Non-pigmented ciliary epithelial cell (primary cell): ENCODE measurements at regions not wholly inside any gene's neighbourhood (a gene's known extent, or its start where the extent isn't known, plus 50 kb on each side); places are given as distances from the start of the nearest gene placed in this dataset.
"Not testable (repeated sequence)": the region's sequence is repeated elsewhere in the genome, so short reads cannot be mapped to it uniquely, and the experiment has no call there.

ENCODE experiments used
- DNase-seq: peaks from one replicate; pipeline ENCODE4 v3.0.0-alpha.2; 2010; ENCODE audit warnings: low read depth

DNA sequence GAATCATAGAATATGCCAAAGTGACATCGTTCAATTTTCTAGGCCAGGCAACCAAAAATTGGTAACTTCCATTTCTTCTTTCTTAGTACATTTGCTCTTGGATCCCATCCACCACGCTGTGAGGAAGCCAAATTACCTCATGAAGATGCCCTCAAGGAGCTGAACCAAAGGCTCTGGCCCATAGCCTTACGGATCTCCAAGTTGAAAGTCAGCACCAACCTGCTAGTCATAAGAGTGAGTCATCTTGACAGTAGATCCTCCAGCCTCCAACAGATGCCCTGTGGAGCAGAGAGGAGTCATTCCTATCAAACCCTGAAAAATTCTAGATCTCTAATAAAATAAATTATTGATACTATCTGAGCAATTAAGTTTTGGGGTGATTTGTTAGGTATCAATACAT is 322.5 kb upstream of the COL8A1 start:
- no peak for DNase-seq

DNA sequence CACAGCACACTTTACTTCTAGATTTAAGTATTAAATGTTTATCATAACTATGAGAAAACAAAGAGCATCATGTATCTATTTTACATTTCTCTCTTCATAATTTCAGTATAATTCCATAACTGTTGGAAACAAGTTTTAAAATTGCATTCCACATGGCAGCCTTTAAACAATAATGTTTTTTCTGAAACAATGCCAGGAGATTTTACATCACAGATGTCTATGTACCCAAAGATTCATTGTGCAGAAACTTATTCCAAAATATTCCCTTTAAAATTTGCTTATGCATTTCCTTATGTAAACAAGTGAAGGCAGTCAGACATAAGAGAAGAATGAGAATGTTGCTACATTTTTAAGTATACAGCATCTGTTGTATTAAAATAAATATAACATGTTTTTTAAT is 324.9 kb upstream of the COL8A1 start:
- no peak for DNase-seq

DNA sequence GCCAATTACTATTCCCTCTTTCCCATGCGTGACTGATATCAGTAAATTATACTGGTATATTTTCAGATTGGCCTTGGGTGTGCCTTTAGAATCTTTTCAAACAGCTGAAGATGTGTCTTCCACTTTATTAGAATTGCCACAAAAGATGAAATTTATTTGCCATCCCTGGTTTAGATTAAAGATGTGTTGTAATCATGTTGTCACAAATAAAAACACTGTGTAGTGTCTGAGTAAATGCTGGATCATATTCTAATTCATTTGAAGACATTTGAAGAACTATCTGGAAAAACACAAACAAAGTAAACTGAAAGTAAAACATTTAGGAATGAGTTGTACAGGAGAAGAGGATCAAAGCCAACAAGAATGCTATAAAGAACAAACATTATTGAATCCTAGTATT is 339.7 kb upstream of the COL8A1 start:
- no peak for DNase-seq

DNA sequence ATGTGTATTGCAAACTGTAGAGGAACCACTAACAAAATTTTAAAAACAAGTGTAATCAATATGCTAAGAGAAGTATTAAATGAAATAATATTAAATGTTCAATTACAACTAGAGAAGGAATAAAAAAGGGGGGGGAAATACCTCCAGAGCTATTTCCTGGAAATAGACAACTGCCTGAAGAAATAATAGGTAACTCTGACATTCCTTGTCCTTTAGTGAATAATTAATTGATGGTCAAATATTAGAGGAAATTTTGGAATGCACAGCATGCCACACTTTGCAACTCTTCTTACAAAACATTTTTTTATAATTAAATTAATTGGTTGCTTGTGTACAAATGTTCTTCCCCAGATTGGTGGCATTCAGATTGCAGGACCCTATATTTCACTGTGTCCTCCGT is 342.6 kb upstream of the COL8A1 start:
- DNase-seq, result no peak

DNA sequence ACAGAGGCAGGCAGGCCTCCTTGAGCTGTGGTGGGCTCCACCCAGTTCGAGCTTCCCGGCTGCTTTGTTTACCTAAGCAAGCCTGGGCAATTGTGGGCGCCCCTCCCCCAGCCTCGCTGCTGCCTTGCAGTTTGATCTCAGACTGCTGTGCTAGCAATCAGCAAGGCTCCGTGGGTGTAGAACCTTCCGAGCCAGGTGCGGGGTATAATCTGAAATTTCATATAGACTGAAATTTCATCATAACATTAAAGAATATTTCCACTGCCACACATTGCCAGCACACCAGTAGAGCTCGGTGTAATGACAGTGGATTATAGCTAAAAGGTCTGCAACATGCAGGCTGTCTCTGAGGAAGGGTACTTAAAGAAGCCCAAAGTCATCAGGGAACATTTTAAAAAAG is 344.3 kb upstream of the COL8A1 start:
- DNase-seq, result not testable (repeated sequence)

DNA sequence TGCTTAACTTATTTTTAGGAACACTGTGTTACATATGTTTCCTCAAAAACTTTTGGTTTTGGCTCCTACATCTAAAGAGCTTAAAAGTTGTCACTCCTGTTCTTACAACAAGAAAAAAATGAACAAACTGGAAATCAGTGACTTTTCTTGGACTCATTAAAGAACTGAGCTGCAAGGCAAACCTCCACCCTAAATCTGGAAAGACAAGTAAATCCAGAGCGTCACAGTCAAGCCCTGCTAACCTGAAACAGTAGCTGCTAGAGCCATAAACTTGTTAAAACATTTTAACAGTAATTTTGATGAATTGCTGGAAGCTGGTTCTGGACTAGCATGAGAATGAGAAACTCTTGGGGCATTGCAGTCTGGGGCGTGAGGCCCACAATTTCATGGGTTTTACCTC is 350.5 kb upstream of the COL8A1 start:
- DNase-seq, result no peak

DNA sequence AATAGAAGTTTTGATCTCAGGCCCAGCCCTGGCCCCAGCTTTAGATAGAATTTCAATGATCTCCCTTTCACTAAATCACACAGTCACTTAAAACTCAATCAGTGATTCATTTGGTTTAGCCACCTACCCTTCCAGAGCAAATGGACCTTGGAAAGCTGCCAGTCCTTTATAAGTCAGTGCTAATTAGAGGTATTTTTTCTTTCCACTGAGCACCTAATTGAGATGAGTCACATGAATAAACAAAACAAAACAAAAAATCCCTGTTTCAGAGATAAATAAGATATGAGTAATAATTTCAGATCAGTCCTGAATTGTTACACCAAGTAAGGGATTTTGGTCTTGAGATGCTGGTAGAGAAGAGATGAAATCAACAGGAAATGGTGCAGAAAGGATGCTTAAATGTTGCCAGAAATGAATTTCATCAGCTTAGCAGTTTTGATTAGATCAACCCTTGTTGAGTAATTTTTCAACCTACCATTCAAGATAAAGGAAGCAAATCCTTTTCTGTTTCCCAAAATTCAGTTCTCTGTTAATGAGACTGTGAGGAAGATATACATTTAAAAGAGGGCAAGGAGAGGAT is 352.0 kb upstream of the COL8A1 start:
- no peak for DNase-seq

DNA sequence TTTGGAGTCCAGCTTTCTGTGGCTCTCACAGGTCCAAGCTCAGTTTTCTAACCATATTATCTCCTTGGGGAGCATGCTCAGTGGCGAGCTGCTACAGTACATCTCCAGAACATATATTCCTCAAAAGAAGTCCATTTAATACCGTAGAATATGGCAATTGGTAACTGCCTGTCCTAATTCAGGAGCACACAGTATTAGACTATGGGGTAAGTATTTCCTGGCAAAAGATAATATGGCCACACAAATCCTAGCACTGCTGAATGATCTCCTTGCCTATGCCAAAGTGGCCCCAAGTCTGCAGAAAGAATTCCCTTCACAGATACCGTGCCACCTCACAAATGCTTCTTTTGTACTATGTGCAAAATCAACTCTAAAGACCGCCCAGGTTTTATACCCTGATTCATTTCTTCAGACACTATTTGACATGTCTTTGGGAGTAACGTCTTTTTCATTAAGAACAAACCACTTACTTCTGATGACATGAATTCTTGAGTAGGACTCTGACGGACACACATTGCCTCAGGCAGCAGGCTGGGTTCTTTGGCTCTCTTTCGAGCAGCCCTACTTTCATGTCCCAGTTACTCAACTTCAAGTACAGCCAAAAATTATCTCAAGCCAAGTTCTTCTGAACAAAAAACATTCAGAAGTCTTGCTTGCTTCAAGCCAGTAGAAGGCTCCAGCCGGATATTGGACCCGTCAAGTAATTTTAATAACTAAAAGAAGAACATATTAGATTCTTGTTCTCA is 368.3 kb upstream of the DCBLD2 start:
- no peak for DNase-seq

DNA sequence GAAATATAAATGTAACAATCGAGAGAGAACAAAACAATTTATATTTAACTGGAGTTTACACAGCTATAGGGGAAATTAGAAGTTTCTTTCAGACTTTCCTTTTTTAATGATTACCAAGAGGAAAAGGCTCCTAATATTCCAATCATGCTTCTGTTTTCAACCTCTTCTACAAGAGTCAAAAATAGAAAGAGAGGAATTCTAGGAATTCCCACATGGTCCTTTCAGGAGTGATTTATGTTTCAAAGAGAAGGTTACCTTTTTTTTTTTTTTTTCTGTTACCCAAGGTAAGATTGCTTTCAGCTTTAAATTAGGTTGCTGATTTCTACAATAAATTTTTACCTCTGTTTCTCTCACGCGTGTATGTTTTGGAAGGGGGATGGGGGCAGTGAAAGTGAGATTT is 355.3 kb upstream of the DCBLD2 start:
- no peak for DNase-seq

DNA sequence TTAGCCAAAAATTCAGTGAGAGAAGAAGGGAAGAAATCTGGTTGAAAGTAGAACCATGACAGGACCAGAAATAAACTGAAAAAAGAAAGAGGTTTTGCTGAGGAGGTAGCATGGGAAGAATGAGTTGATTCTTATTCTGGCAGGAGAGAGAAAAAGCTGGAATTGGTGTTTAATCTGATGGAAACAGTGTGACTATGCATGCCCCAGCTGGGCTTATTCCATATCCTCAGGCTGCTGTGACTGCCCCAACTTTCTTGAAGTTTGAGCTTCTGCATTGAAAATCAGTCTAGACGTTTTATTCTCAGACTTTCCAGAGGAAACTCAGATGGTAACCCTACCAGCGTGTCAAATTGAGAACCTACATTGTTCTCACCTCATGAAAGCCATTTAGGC is 352.5 kb upstream of the DCBLD2 start:
- no peak for DNase-seq

DNA sequence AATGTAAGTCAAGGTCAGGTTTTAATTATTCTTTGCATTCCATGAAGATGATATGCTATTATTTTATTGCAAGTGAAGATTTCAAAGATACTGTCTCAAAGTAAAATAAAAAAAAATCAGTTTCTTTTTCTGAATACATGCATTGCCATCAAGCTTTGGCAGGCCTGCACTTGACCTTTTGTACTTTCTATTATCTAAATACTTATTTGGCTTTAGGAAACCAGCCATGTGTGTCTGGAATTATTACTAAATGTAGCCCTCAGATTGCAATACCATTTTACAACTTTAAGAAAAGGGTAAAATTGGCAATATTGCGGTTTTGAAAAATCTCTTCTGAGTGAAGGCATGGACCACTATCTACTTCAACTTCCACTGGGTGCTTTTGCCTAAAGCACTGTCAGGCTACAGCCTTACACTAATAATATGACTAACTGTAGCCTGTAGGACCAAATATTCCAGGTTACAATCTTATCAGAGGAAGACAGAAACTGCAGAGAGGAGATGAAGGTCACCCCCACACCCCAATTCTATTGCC is 349.4 kb upstream of the DCBLD2 start:
- no peak for DNase-seq

DNA sequence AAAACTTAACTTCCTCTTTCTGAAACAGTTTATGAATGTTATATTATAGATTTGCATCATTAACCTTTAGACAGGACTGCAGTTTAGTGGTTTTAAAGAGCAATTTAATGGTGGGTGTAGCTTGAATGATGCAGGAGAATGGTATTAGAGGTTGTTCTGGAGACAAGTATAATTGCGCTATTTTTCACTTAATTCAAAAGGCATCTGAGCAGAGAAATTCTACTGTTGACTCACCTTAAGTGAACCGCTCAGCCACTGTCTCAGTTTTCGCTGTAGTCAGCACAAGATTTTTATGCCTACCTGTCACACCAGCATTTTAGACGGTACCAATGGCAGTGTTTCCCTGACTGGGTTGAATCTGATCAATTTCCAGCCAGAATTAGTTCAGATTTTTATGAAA is 348.8 kb upstream of the DCBLD2 start:
- no peak for DNase-seq

DNA sequence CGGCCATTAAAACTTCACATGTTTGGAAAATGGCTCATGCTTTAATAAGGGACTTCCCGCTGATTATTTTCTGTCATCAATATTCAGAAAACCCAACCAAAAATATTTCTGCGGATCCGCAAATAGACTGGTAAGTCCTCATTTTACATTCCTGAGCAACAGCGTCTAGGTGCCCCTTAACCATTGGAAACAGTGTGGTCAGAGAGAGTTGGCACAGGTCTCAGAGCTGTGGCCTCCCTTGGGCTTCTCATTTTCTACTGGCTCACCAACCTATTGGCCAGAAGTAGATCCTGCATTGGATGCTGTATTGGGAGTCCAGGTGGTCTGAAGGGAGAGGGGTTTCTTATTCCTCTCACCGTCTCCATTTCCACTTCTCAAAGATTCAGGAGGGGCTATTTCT is 348.1 kb upstream of the DCBLD2 start:
- DNase-seq, result no peak

DNA sequence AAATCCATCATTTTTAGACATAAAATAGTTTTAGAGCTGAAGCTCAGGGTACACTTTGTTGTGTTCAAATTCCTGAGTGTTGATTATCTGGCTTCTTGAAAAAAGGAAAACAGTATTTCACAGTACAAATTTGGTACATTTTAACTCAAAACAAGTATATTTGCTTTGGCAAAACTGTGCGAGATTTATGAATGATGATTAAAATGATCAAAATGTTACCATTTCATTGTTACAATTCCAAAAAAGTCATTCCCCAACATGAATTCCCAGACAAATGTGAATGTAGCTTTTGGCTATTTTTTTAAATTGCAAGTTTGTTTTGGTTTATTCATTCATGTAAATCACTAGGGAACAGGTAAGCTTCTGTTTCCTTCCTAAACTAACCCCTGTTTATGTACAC is 347.4 kb upstream of the DCBLD2 start:
- no peak for DNase-seq

DNA sequence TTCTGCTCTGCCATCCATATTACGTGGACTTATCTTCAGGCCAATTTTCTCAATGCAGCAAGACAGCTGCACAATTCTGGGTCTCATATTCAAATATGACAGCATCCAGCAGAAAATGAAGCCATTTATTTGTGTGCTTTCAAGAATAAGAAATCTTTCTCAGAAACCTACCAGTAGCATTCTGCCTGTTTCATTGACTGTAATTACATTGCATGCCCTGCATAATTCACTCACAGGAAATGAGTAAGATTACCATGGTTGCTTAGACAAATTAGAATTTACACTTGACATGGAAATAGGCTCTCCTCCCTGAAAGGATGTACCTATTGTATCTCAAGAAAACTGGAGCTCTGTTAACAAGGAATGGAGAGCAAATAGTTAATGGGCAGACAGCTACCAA is 346.6 kb upstream of the DCBLD2 start:
- no peak for DNase-seq

DNA sequence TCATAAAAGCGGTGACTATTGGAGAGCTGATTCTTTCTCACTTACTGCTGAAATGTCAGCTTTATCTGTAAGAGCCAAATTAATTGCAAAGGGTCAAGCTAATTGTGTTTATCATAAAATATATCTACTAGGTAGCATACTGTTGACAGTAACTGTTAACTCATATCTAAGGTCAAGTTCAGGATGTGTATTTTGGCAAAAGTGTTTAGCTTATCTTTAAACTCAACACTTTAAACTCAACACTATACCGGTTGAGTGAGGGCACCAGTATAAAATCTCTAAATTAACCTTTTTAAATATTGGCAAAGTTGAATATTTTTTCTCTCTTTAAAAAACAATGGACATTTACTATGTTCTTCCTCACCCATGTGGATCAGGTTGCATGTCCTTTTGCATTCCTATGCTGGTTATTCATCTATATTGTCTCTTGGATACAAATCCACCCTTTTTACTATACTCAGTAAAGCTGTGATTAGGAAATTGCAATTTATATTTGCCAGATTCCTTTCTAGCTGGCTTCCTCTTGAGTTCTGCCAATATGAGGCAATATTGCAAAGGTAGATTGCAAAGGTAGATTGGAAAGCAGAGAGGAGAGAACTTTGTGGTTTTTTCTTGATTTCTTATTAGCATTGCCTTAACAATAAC is 344.6 kb upstream of the DCBLD2 start:
- no peak for DNase-seq

DNA sequence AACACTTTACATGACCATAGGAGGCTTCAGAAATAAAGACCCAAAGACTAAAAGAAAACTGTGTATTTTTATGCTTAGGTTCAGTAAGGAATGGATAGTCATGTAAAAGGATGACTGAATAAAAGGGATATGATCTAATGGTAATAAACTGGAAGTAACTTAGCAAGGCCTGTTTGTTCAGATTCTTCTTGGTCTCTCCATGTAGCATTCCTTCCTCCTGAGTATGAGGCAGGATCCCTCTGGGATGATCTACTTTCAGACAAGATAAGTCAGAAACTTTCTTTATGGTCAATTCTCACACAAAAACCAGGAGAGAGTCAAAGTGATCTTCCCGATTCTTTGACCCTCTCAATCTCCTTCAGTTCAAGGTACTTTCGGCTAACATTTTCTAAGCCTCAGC is 340.8 kb upstream of the DCBLD2 start:
- DNase-seq, result no peak

DNA sequence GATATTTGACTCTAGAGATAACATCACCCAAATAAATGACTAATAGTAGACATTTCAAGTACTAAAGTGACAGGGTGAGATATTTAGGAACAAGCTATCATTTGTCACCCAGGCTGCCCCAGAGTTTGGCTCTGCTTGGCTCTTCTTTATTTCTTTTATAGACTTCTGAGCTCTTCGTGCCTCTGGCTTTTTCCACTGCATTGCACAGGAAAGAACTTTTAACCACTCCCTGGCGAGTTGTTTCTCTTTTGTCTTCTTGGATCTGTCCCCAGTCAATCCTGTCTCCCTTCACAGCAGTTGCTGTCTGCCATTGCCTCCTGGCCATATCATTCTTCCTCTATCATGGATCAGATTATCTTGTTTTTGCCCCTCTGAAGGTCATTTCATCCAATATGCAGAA is 339.2 kb upstream of the DCBLD2 start:
- DNase-seq, result no peak

DNA sequence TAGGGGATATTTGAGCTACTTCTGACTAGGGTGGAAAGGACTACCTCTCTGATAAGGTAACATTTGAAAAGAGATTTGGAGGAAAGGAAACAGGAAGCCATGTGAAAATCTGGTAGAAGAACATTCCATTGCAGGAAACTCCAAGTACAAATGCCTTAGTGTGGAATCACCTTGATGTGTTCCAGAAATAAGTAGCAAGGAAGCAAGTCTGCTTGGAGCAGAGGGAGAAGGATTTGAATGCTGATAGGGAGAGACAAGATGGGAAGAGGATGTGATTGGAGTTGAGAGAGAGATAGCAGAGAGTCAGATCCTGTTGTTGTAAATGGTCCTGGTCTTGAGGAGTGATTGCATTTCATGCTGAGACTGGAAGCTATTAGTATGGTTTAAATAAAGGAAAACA is 335.1 kb upstream of the DCBLD2 start:
- DNase-seq, result no peak

DNA sequence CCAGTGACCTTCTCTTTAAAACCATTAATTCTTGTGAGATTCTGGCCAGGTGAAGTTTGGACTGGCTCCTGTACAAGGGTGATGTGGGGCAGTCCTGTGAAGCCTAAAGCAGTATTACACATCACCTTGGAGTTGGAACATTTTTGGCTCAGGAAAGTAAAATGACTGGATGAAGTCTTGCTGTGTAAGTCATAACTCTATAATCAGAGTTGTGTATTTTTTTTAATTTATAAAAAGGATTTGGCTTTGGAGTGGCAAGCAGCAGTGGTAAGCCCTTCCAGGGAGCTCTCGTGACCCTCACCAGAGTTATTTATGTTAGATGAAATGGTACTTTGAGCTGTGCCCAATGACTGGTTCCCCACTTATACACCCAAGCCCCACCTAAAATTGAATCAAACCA is 331.2 kb upstream of the DCBLD2 start:
- no peak for DNase-seq

DNA sequence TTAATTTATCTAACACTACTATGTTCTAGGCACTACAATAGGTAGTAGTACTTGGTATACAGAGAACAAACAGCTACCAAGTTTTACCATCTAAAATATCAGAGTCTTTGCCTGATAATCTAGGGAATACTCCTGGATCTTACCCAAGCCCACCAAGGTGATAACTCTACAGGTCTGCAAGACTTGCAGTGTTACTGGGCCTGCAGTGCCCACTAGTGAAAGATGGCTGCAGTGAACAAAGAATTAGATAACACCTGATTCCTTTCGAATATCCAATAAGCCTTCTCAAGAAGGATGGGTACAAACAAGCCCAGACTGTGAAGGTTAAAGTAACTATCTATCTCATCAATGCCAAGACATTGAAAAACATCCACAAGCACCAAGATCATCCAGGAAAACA is 317.0 kb upstream of the DCBLD2 start:
- no peak for DNase-seq

DNA sequence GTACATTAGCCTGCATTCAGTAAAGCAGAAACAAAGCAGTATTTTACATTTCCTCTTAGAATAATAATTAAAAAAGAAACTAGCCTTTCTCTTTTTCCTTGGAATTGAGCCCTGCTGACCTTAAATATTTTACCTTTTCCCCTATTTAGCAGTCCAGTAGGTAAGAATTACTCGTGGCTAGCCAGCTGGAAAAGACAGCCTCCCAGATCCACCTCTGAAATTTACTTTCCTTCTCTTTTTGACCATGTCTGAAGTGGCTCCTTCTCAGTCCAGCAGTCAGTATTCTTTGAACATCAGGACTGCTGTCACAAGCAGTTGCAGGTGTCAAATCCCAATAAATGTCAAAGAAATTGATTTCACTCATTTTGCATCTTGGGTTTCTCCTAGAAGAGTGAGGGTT is 311.5 kb upstream of the DCBLD2 start:
- DNase-seq, result no peak

DNA sequence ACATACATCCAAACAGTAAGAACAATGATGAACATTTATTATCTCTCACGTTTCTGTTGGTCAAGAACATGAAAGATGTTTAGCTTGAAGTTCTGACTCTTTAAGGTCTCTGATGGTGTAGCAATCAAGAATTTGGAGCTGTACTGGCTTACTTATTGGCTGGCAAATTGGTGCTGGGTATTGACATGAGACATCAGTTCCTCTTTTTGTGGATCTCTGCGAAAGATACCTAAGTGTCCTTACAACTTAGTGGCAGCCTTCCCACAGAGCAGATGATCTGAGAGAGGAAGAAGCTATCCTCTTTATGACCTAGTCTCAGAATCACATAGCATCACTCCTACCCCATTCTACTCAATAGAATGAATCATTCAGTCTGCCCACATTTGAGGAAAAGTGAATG is 309.8 kb upstream of the DCBLD2 start:
- DNase-seq, result no peak

DNA sequence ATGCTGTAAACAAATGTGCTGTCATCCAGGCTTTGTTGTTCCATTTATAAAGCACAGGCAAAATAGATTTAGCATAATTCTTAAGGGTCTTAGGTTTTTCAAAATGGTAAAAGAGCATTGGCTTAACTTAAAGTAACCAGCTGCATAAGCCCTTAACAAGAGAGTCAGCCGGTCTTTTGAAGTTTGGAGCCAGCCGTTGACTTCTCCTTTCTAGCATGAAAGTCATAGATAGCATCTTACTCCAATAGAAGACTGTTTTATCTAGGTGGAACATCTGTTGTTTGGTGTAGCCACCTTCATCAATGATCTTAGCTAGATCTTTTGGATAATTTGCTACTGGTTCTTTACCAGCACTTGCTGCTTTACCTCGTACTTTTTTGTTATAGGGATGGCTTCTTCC is 297.5 kb upstream of the DCBLD2 start:
- DNase-seq, result no peak
